ENCODE measurements at regions not wholly inside any gene's neighbourhood (a gene's known extent, or its start where the extent isn't known, plus 50 kb on each side); places are given as distances from the start of the nearest gene placed in this dataset.

DNA sequence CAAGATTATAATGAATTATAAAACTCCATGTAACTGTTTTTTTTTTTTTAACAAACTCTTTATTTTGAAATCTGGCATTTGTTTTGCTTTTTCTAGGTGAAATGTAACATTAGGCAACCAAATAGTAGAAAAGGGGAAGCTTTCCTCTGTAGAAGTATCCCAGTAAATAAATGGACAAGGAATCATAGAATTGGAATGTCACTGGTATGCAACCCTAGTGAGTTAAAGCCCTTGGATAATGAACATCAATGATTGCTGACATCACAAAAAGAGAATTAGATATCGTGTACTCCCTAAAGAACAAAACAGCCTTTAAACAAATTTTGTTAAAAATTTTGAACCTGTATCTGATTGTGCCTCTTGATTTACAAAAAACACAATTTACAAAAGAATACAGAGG, 93.9 kb upstream of the OGFRL1 start:
- TF ChIP-seq CTCF (tag by site-specific recombination; IDR thresholded peaks at IDR 0.05) = no peak
- no peak for TF ChIP-seq RBAK (tag by site-specific recombination; IDR thresholded peaks at IDR 0.05)

Data from HEK293 (cell line).